ENCODE measurements at regions not wholly inside any gene's neighbourhood (a gene's known extent, or its start where the extent isn't known, plus 50 kb on each side); places are given as distances from the start of the nearest gene placed in this dataset.

GRCh38 chr5:118565335-118565971 is 422.9 kb downstream of the DTWD2 start:
- no peak overlapping the region for H3K4me3 ChIP-seq (ENCODE audit: insufficient read length, low read depth)
- TF ChIP-seq SUZ12 (IDR thresholded peaks at IDR 0.05; ENCODE audit: extremely low read depth, insufficient read depth, insufficient read length) = no peak
- TF ChIP-seq ZNF274 (IDR thresholded peaks at IDR 0.05; ENCODE audit: low read depth, low read length) = no peak
- TF ChIP-seq YY1 (IDR thresholded peaks at IDR 0.05; ENCODE audit: insufficient read depth, insufficient read length) = no peak

GRCh38 chr5:118561971-118562370 is 426.4 kb downstream of the DTWD2 start:
- no peak for DNase-seq (ENCODE audit: low read depth, low spot score)
- Histone ChIP-seq H3K9ac (ENCODE audit: insufficient read length, low read depth) (no peak overlapping the region), H3K27me3 (ENCODE audit: insufficient read depth, insufficient read length) (no peaks in the 10 kb centered on the region), H3K9me3 (ENCODE audit: insufficient read depth, low read length) (no peaks in the 10 kb centered on the region), H3K4me1 (ENCODE audit: insufficient read depth, insufficient read length) (no peaks in the 10 kb centered on the region), H3K36me3 (ENCODE audit: insufficient read depth, insufficient read length, low read length) (no peaks in the 10 kb centered on the region), H3K4me3 (ENCODE audit: insufficient read length, low read depth) (no peak overlapping the region)
- TF ChIP-seq YY1 (IDR thresholded peaks at IDR 0.05; ENCODE audit: insufficient read depth, insufficient read length) (no peak), ZNF274 (IDR thresholded peaks at IDR 0.05; ENCODE audit: low read depth, low read length) (no peak), SUZ12 (IDR thresholded peaks at IDR 0.05; ENCODE audit: extremely low read depth, insufficient read depth, insufficient read length) (no peak)

More at GRCh38 chr5:118565335-118565971, 422.9 kb downstream of the DTWD2 start:
- Histone ChIP-seq H3K36me3 (ENCODE audit: insufficient read depth, insufficient read length, low read length) (no peaks in the 10 kb centered on the region), H3K27me3 (ENCODE audit: insufficient read depth, insufficient read length) (no peaks in the 10 kb centered on the region), H3K4me1 (ENCODE audit: insufficient read depth, insufficient read length) (no peaks in the 10 kb centered on the region), H3K9ac (ENCODE audit: insufficient read length, low read depth) (no peak overlapping the region), H3K9me3 (ENCODE audit: insufficient read depth, low read length) (no peaks in the 10 kb centered on the region)
- no peak for DNase-seq (ENCODE audit: low read depth, low spot score)

GRCh38 chr5:118561235-118561634 is 427.1 kb downstream of the DTWD2 start:
- Histone ChIP-seq H3K36me3 (ENCODE audit: insufficient read depth, insufficient read length, low read length) (no peaks in the 10 kb centered on the region), H3K27me3 (ENCODE audit: insufficient read depth, insufficient read length) (no peaks in the 10 kb centered on the region), H3K9ac (ENCODE audit: insufficient read length, low read depth) (no peak overlapping the region), H3K9me3 (ENCODE audit: insufficient read depth, low read length) (no peaks in the 10 kb centered on the region), H3K4me1 (ENCODE audit: insufficient read depth, insufficient read length) (no peaks in the 10 kb centered on the region), H3K4me3 (ENCODE audit: insufficient read length, low read depth) (no peak overlapping the region)
- no peak for TF ChIP-seq SUZ12 (IDR thresholded peaks at IDR 0.05; ENCODE audit: extremely low read depth, insufficient read depth, insufficient read length)
- no peak for TF ChIP-seq ZNF274 (IDR thresholded peaks at IDR 0.05; ENCODE audit: low read depth, low read length)
- no peak for TF ChIP-seq YY1 (IDR thresholded peaks at IDR 0.05; ENCODE audit: insufficient read depth, insufficient read length)
- DNase-seq (ENCODE audit: low read depth, low spot score) = no peak

- Histone ChIP-seq H3K4me1 (ENCODE audit: insufficient read depth, insufficient read length) (no peaks in the 10 kb centered on the region), H3K9me3 (ENCODE audit: insufficient read depth, low read length) (no peaks in the 10 kb centered on the region), H3K27me3 (ENCODE audit: insufficient read depth, insufficient read length) (no peaks in the 10 kb centered on the region), H3K36me3 (ENCODE audit: insufficient read depth, insufficient read length, low read length) (no peaks in the 10 kb centered on the region), H3K4me3 (ENCODE audit: insufficient read length, low read depth) (no peak overlapping the region), H3K9ac (ENCODE audit: insufficient read length, low read depth) (no peak overlapping the region)
- DNase-seq (ENCODE audit: low read depth, low spot score) = no peak
- no peak for TF ChIP-seq YY1 (IDR thresholded peaks at IDR 0.05; ENCODE audit: insufficient read depth, insufficient read length)
- no peak for TF ChIP-seq ZNF274 (IDR thresholded peaks at IDR 0.05; ENCODE audit: low read depth, low read length)
- TF ChIP-seq SUZ12 (IDR thresholded peaks at IDR 0.05; ENCODE audit: extremely low read depth, insufficient read depth, insufficient read length) = no peak
Measured at GRCh38 chr5:118558871-118559270, 429.5 kb downstream of the DTWD2 start.

GRCh38 chr5:118557251-118557661 is 431.1 kb downstream of the DTWD2 start:
- Histone ChIP-seq H3K4me3 (ENCODE audit: insufficient read length, low read depth) (no peak overlapping the region), H3K36me3 (ENCODE audit: insufficient read depth, insufficient read length, low read length) (no peaks in the 10 kb centered on the region), H3K27me3 (ENCODE audit: insufficient read depth, insufficient read length) (no peaks in the 10 kb centered on the region), H3K9me3 (ENCODE audit: insufficient read depth, low read length) (no peaks in the 10 kb centered on the region), H3K4me1 (ENCODE audit: insufficient read depth, insufficient read length) (no peaks in the 10 kb centered on the region), H3K9ac (ENCODE audit: insufficient read length, low read depth) (no peak overlapping the region)
- DNase-seq (ENCODE audit: low read depth, low spot score) = no peak
- no peak for TF ChIP-seq ZNF274 (IDR thresholded peaks at IDR 0.05; ENCODE audit: low read depth, low read length)
- TF ChIP-seq SUZ12 (IDR thresholded peaks at IDR 0.05; ENCODE audit: extremely low read depth, insufficient read depth, insufficient read length) = no peak
- TF ChIP-seq YY1 (IDR thresholded peaks at IDR 0.05; ENCODE audit: insufficient read depth, insufficient read length) = no peak

GRCh38 chr5:118556792-118557191 is 431.6 kb downstream of the DTWD2 start:
- DNase-seq (ENCODE audit: low read depth, low spot score) = no peak
- Histone ChIP-seq H3K36me3 (ENCODE audit: insufficient read depth, insufficient read length, low read length) (no peaks in the 10 kb centered on the region), H3K27me3 (ENCODE audit: insufficient read depth, insufficient read length) (no peaks in the 10 kb centered on the region), H3K4me3 (ENCODE audit: insufficient read length, low read depth) (no peak overlapping the region), H3K9me3 (ENCODE audit: insufficient read depth, low read length) (no peaks in the 10 kb centered on the region), H3K4me1 (ENCODE audit: insufficient read depth, insufficient read length) (no peaks in the 10 kb centered on the region), H3K9ac (ENCODE audit: insufficient read length, low read depth) (no peak overlapping the region)
- TF ChIP-seq SUZ12 (IDR thresholded peaks at IDR 0.05; ENCODE audit: extremely low read depth, insufficient read depth, insufficient read length) (no peak), ZNF274 (IDR thresholded peaks at IDR 0.05; ENCODE audit: low read depth, low read length) (no peak), YY1 (IDR thresholded peaks at IDR 0.05; ENCODE audit: insufficient read depth, insufficient read length) (no peak)

GRCh38 chr5:118555727-118556126 is 432.6 kb downstream of the DTWD2 start:
- H3K27me3 ChIP-seq (ENCODE audit: insufficient read depth, insufficient read length) = no peaks in the 10 kb centered on the region
- TF ChIP-seq SUZ12 (IDR thresholded peaks at IDR 0.05; ENCODE audit: extremely low read depth, insufficient read depth, insufficient read length) (no peak), ZNF274 (IDR thresholded peaks at IDR 0.05; ENCODE audit: low read depth, low read length) (no peak), YY1 (IDR thresholded peaks at IDR 0.05; ENCODE audit: insufficient read depth, insufficient read length) (no peak)
- no peaks in the 10 kb centered on the region for H3K4me1 ChIP-seq (ENCODE audit: insufficient read depth, insufficient read length)
- H3K9me3 ChIP-seq (ENCODE audit: insufficient read depth, low read length) = no peaks in the 10 kb centered on the region
- no peak for DNase-seq (ENCODE audit: low read depth, low spot score)
- no peak overlapping the region for H3K4me3 ChIP-seq (ENCODE audit: insufficient read length, low read depth)
- H3K36me3 ChIP-seq (ENCODE audit: insufficient read depth, insufficient read length, low read length) = no peaks in the 10 kb centered on the region
- H3K9ac ChIP-seq (ENCODE audit: insufficient read length, low read depth) = no peak overlapping the region

All from NT2/D1 (cell line).